HG02642 (cell line): ENCODE measurements at regions not wholly inside any gene's neighbourhood (a gene's known extent, or its start where the extent isn't known, plus 50 kb on each side); places are given as distances from the start of the nearest gene placed in this dataset.
"Not testable (repeated sequence)": the region's sequence is repeated elsewhere in the genome, so short reads cannot be mapped to it uniquely, and the experiment has no call there.

Source experiments
- ATAC-seq: cut with Tn5 transposase; IDR thresholded peaks from one replicate; pipeline ENCODE4 v1.9.1; 2021; ENCODE audit warnings: mild to moderate bottlenecking; ENCODE audit not compliant: unreplicated experiment, poor library complexity

DNA sequence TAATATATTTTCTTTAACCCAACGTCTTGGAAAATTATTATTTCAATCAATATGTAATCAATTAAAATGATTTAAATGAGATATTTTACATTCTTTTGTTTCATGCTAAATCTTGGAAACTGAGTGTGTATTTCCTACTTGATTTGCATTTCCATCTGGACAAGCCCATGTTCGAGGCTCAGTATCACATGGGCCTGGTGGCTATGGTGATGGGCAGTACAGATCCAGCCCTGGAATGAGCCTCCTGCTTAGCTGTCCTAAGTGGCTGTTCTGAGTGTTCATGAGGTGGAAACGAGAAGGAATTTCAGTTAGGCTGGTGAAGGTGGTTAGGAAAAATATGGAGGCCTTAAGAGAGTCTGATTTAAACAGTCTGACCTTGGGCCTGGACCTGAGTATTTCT, 73.0 kb upstream of the ATXN1 start:
- ATAC-seq: no peak

DNA sequence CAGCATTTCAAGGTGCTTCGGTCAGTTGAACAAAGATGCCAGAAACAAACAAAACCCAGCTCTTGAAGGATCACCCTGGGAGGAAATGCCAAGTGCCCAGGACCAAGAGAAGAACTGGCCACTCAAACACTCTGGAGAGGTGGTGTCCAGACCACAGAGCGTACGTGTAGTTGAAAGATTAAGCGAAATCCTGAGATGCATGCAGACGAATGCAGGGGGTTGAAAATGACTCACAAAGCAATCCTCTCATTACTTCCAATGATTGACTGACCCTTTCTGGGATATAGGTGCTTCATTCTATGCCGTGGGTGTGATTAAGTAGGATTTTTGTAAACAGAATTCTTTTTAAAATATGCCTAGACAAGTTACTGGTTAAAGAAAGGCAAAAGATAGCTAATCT, 71.5 kb upstream of the ATXN1 start:
- no peak for ATAC-seq

DNA sequence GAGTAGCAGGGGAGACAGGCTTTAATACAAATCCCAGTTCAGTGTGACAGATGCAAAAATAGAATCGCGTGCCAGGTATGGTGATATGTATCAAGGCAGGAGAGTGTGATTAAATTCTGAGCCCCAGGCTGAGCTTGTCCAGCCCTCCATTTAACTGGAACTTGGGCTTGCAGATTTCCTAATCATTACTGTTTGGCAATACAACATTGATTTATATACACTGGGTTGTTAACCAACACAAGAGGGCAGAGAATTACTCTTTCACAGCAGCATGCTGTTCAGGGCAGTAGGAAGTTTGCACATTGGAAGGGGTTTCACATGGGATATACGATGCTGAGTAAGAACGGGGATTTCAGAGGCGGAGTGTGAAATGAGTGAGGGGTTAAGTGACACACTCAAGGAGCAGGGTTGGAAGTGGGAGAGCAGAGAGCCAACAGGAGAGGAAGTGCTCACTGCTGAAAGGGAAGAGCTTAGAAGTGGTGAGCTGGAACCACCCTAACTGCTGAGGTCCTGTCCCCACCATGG, 70.8 kb upstream of the ATXN1 start:
- ATAC-seq: no peak

DNA sequence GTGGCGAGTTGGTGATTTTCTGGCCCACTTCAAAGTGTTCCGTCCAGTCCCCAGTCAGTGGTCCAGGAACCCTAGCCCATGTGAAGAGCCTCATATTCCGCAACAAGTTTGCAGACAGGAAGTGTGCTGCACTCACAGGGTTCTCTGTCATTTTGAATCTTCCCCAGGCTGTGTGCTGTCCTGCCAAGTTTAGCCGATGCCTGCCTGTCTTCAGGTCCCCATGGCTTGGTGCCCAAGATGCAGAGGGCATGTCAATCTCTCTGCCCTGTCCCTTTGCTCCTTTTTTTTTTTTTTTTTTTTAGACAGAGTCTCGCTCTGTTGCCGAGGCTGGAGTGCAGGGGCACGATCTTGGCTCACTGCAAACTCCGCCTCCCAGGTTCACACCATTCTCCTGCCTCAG, 69.9 kb upstream of the ATXN1 start:
- no peak for ATAC-seq

DNA sequence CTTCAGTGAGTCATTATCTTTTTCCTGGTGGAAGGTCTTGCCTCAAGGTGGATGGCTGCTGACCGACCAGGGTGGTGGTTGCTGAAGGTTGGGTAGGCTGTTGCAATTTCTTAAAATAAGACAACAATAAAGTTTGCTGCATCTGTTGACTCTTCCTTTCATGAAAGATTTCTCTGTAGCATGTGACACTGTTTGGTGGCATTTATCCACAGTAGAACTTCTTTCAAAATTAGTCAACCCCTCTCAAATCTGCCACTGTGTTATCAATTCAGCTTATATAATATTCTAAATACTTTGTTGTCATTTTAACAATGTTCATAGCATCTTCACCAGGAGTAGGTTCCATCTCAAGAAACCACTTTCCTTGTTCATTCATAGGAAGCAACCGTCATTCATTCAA, 66.8 kb upstream of the ATXN1 start:
- no peak for ATAC-seq

DNA sequence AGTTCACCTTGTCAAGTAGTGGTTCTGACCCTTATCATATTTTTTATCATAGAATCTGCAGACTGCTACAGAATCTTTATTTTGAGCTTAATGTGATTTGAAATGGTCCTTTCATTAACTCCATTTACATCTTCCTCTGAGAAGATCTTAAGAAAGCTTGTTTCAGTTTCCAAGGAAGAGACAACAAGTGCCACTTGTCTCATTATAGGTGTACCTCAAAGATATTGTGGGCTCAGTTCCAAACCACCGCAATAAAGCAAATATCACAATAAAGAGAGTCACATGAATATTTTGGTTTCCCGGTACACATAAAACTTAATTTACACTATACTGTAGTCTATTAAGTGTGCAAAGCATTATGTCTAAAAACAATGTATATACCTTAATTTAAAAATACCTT, 66.4 kb upstream of the ATXN1 start:
- ATAC-seq: no peak

DNA sequence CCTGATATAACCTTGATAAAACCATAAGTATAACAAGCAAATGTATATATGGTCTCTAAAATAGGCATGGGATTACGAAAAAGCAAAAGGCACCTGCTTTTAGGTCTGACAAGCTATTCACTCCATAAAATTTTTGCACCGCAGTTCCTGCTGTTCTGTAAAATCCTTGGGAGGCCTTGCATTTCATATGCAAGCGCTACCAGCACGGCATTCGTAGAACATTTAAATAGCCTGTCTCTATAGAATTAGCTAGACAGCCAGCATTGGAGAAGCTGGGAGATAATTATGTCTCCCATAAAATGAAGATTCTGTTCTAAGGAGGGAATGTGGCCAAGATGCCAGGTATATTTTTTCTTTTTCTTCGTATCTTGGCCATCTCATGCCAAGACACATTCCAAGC, 64.5 kb upstream of the ATXN1 start:
- ATAC-seq: no peak

DNA sequence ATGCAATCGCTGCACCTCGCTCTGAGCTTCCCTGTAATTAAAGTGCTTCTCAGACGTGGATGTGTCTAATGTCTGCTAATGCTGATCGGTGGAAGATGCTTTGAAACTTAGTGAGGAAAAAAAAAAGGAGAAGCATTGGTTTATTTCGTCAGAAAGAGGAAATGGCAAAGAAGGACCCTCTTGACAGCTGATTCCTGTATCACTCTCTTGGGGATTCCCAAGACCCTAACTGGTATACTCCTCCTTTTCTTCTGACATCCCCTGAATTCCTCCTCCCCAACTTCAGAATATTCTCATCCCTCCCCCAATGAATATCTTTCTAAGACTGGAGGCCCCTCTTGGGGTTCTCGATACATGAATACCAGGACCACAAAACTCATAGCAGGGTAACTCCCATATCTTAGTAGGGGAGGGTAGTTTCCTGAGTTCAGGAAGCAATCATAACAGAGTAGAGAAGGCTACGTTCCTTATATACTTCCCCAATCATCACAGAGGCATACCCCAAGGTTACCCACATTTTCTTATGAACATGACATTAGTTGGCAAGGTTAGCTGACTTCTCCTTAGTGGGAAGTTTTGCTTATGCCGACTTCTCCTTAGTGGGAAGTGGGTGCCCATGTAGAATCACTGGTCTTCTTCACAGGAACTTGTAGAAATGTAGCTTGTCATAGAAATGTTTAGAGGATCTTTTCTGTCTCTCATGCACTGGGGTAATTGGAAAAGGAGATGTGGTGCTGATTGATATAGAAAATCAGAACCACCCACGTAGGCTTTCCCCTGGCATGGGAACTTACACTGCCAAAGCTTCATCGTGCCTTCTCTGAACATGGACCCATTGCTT, 63.8 kb upstream of the ATXN1 start:
- ATAC-seq: no peak

DNA sequence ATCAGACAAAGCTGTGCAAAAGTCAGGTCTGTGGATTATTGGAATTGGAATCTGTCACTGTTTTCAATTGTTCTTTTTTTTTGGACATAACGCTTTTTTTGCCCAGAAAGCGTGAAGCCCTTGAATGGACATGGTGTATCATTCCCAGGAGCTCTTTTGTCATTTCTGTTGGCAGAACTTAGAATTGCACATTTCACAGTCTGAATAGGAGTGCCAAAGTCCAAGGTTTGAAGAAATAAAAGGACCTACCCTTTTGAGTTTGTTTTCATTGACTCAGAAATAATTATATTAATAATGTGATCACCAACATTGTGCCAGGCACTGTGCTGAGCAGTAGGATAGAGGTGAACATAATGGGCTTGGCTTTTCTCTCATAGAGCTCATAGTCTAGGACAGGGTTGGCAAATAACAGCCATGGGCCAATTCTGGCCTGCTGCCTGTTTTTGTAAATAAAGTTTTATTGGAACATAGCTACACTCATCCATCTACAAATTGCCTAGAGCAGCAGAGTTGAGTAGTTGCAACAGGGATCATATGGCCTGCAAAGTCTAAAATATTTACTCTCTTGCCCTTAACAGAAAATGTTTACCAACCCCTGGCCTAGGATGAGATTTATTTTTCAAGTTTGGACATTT, 62.6 kb upstream of the ATXN1 start:
- no peak for ATAC-seq

DNA sequence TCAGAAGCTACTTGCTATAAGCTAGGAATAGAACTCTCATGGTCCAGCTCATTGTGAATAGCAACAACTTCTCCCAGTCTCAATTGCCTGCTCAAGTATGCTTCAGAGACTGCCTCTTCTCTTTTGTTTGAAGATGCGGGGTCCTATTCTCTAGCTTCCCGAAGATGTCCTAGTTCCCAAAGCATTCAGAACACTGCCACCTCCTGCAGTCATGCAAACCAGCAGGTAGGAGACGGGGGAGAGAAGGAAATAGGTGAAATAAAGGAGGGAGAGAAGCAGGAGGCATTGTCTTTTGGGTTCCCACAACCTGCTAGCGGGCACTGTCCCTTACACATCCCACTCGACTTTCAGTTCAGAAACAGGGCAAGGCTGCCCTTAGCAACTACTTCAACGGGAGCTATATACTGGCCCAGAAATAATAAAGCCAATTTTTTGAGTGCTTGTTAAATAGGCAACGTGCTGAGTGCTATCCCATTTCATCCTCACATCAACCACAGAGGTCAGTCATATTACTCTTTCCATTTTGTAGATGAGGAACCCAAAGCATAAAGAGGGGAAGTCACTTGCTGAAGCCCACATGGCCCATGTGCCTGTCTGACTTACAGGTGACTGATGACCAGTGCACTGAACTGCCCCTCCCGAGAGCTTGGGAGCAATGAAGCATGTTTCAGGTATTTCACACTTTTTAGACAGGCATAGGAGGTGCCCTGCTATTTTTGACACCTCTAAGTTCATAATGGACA, 61.9 kb upstream of the ATXN1 start:
- ATAC-seq: no peak

DNA sequence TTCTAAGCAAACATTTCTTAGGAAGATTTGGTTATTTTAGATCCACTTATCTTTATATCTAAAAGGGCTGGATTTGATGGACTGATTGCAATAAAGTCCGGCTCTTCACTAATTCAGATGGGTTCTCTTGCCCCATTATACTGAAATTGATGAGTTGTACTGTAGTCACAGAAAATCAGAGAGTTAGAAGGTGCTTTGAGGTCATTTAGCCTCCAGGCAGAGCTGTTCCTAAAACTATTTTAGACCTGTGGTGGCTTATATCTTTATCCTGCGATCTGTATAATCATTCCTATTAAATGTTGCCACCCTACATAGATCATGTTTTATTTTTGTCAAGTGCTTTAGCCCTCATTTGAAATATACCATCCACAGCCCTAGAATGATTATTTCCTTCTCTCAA, 61.3 kb upstream of the ATXN1 start:
- no peak for ATAC-seq

DNA sequence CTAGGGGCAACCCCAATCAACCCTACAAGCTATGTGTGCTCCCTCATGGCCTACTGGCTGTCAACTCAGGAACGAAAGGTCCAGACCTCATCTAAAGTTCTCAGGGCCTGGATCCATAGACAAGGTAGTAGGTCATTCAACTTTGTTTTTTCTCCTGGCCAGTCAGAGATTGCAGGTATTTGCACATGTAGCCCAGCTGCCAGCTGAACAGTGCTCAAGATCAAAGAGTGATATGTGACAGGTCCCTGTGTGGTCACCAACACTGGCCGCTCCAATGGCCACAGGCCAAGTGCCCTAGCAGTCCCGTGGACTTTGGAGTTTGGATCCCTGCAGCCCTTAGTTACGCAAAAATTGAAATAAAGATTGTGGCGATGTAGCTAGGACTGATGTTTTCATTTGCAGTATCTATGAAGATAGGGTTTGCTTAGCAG, 60.6 kb upstream of the ATXN1 start:
- ATAC-seq: no peak

DNA sequence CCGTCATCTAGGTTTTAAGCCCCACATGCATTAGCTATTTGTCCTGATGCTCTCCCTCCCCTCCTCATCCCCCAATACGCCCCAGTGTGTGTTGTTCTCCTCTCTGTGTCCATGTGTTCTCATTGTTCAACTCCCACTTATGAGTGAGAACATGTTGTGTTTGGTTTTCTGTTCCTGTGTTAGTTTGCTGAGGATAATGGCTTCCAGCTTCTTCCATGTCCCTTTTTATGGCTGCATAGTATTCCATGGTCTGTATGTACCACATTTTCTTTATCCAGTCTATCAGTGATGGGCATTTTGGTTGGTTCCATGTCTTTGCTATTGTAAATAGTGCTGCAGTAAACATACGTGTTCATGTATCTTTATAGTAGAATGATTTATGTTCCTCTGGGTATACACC, 59.0 kb upstream of the ATXN1 start:
- ATAC-seq: not testable (repeated sequence)

DNA sequence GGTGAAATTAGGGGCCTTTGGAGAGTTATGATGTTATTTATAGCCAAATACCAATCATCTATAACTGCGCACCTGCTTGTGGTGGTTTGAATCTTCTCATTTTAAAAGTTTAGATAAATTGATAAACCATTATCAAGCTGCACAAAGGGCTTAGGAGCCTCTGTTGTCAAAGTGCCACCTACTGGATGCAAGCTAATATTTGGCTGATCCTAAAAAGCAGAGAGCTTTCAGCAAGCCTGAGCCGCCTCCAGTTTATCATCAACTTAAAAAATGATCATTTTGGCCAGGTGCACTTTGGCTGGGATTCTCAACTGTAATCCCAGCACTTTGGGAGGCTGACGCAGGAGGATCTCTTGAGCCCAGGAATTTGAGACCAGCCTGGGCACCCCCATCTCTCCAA, 58.5 kb upstream of the ATXN1 start:
- no peak for ATAC-seq

DNA sequence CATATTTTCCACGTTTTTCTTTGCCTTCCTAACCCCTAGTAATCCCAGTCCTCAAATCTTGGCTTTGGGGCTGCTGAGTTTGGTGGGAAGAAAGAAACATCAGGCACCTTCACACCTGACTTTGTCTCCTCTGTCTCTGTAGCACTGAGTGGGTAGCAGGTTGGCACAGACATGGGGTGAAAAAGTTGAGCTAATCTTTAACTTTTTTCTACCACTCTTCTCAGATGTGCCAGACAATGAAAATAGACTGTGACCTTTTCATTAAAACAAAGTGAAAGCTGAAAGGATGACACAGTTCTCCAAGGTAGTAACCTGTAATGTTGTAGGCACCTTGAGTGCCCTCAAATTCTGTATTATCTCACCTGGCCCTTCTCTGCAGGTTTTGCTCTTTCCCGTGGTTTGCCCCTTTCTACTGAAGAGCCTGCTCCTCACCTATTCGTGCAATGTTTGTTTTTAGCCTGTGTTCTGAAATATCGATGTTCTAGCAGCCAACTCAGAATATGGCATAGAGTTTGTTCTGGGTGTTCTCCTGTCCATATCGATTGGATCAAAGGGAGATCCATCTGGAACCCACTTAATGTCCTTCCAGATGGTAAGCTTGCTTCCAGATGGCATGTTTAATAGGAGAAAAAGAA, 57.8 kb upstream of the ATXN1 start:
- no peak for ATAC-seq

DNA sequence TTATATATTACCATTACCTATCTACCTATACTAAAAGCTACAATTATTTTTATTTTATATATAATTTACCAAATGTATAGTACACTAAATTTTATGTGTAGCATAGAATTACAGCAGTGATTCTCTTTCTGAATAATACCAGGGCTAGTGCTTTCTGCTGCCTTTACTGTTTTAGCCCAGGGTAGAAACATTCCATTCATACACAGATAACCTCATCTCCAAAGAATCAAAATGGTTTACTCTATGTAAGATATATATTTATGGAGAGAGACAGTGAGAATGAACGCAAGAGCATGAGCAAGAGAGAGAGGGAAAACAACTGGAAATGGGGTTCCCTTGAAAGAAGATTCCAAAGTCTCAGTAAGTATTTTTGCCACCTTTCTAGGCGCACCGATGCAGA, 56.3 kb upstream of the ATXN1 start:
- ATAC-seq: no peak

DNA sequence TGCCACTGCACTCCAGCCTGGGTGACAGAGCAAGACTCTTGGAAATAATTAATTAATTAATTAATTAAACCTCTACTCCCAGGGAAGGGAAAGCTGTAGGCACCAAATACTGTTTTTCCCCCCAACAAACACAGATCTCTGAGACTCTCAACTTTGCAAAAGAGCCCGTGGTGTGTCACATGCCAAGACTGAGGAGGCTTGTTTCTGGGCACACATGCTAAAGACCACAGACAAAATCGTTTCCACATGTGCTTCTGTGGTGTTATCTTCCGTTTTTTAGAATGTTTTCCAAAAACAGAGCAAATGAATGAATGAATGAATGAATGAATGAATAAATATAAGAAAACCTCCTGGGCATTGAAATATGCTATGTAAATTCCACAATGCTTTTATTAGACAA, 55.6 kb upstream of the ATXN1 start:
- ATAC-seq: no peak

DNA sequence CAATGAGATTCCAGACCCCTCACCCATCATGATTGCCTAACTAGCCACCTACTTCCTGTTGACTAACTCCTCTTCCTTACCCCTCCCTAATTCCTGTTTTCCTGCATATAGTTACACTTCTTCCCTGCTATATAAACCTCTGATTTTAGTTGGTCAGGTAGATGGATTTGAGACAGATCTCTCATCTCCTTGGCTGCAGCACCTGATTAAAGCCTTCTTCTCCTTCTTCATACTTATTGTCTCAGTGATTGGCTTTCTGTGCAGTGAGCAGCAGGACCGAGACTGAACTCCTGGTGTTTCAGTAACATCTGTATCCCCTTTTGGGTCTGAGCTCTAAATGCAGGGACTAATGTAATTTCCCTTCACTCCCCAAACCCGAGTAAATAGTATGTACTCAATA, 51.7 kb upstream of the ATXN1 start:
- ATAC-seq: no peak

DNA sequence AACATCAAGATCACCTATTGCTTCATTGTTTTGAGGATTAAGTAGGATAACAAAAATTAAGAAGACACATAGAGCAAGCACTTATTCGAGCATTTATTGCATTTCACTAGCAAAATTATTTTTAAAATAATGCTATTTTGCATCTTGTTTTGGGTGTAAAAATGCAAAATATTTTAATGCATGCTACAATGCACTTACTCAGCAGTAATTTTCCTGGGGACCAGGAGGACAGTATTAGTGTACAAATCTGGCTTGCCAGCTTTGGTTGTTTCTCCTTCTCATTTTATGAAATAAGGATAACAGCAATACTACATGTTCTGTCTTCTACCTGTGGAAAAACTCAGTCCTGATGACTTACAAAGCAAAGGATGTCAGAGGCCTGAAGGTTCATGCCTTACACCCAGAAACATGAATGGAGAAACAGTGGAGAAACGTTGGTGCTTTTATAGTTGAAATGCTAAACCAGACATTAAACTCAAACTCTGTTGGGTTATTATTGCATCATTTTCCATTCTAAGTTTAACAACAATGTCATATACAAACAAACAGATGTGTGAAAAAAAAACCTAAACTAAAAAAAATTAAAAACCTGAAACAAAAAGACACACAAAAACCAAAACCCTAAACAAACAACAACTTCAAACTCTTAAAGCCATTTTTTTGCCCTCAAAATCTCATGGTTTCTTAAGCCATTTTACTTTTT, 50.2 kb upstream of the ATXN1 start:
- no peak for ATAC-seq
